ENCODE measurements at regions not wholly inside any gene's neighbourhood (a gene's known extent, or its start where the extent isn't known, plus 50 kb on each side); places are given as distances from the start of the nearest gene placed in this dataset.

GRCh38 chr2:40507432-40507831, 55.5 kb upstream of the SLC8A1 start:
- DNase-seq, result no peak

- no peak for DNase-seq
Measured at GRCh38 chr2:40510304-40510703, 58.4 kb upstream of the SLC8A1 start.

GRCh38 chr2:40511661-40512213, 59.8 kb upstream of the SLC8A1 start:
- DNase-seq, result no peak

DNA sequence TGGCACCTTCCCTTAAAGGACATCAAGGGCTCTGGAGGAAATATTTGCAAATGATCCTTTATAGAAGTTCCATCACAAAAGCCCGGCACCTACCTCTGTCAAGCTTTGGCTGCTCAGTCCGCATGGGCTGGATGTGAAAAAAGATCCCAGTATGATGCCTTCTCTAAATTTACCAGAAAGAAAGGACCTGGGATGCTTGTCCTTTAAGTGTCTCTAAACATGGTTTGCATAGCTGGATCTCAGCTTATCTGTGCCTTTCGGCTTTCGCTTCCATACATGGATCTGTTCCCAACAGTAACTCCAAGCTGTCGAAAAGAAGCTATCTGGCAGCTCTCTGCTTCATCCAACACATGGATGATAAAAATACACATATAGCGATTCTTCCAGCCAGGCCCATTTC, 60.4 kb upstream of the SLC8A1 start:
- no peak for DNase-seq

- DNase-seq, result no peak
Measured at GRCh38 chr2:40513201-40513600, 61.3 kb upstream of the SLC8A1 start.

DNA sequence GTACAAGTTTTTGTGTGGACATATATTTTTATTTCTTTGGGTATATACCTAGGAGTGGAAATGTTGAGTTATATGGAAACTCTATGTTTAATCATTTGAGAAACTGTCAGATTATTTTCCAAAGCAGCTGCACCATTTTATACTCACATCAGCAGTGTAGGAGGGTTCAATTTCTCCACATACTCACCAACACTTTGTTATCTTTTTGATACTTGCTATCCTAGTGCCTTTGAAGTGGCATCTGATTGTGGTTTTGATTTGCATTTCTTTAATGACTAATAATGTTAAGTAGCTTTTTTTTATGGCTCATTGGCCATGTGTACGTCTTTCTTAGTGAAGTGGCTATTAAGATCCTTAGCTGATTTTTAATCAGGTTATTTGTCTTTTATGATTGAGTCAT, 64.7 kb upstream of the SLC8A1 start:
- DNase-seq, result no peak

DNA sequence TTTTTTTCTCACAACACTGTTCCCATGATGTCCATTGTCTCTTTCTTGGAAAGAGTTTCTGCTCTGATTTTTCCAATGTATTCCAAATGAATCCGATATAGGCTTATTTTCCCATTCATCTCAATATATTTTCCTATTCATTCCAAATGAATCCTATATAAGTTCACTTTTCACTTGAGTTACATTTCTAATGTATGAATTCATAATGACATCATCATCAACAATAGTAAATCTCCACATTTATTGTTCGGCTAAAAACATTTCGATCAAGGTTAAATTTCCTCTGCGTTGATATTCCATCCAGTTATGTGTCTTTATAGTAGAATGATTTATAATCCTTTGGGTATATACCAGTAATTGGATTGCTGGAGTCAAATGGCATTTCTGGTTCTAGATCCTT, 76.7 kb upstream of the SLC8A1 start:
- DNase-seq, result no peak

- DNase-seq, result no peak
Measured at GRCh38 chr2:40531359-40531758, 79.5 kb upstream of the SLC8A1 start.

DNA sequence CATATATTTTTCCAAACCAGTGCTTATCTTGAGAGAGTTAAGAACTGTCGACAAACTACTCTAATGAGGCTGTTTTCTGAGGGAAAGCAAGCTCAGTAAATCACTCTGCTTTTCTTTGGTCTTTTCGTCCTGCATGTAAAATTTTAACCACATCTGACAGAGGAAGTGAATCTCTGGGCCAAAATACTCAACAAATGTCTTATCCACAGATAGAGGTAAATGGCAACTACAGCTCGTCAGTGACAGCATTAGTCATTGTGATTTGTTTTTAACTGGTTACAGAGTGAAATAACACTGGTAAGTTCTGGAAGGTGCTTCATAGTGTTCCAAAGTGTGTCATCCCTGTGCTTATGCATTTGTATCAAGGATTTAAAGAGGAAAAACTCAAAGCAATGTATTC, 82.6 kb upstream of the SLC8A1 start:
- no peak for DNase-seq

GRCh38 chr2:40535972-40536371, 84.1 kb upstream of the SLC8A1 start:
- DNase-seq, result no peak

DNA sequence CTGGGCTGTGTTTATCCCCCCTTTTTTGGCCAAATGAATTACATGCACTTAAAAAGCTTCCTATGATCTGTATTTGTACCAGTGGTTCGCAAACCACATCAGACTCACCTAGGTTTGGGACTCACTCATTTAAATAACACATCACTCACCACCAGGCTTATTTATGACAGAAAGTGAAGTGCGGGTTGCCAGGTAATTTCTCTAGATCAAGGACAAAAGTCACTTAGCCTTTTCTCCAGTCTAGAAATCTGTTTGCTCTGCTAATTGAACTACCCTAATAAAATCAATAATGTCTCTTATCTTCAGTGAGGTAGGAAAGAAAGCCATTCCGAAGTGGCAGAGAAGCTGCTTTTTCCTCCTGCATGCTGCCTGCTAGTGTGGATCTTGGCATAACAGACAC, 88.1 kb upstream of the SLC8A1 start:
- no peak for DNase-seq

DNA sequence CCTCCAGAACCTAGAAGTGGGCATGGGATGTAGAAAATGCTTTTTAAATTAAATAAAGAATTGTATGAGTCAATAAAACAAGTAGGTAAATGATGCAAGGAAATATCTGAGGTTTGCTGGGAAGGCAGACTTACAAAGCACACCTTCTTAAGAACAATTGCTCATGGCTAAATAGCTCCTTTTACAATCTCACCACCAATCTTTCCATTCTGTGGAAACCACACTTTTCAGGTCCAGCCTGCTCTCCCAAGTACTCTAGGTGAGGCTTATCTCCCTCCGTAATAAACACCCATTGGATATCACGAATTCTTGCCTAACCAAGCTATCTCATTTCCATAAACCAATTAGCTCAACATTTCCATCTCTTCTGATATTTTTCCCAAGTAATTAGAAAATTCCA, 91.5 kb upstream of the SLC8A1 start:
- no peak for DNase-seq

GRCh38 chr2:40544072-40544471, 92.2 kb upstream of the SLC8A1 start:
- no peak for DNase-seq

GRCh38 chr2:40545645-40546044, 93.8 kb upstream of the SLC8A1 start:
- DNase-seq, result no peak

DNA sequence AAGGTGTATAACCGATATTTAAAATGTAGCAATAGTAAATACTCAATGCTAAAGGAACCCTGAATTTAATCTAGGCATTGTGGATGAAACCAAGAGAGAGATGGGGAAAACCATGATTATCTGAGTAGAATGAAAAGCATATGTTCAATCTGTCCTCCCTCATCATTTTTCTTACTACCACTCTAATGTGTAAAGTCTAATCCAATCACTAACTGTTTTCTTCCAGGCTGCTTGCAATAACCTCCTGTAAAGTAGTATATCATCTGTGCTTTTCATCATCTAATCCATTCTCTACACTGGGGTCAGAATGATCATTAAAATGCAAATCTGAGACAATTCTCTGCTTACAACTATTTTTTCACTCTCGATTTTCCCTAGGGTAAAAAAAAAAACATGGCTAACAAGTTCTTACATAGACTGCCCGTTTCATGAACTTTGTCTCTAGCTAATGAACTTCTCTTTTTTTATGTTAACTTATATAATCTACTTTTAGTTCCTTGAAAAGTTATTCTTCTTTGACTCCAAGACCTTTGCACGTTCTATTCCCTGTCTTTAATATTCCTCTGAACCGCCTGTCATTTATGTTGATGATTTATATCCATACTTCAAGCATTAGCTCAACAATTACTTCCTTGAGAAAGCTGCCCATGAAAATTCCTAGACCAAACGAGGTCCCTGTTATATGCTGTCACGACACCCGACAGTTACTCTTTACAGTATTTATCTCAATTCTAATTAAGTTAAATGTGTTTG, 94.7 kb upstream of the SLC8A1 start:
- DNase-seq, result no peak

DNA sequence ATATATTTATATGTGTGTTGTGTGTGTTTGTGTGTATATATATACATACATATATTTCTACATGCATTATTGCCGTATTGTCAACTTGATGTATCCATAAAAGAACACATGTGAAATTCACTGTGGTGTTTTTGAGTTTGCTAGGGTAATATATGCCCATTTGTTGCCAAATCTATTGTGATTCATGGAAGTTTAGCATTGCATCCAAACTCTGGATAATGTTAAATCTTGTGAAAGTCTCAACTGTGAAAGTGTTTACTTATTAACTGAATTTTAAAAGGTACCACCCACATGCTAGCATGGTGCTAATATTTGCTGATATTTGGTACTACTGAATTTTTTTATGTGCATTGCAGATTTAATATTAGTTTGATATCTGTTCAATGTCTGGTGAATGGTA, 96.6 kb upstream of the SLC8A1 start:
- no peak for DNase-seq

GRCh38 chr2:40550085-40550484, 98.2 kb upstream of the SLC8A1 start:
- no peak for DNase-seq

- no peak for DNase-seq
Measured at GRCh38 chr2:40551081-40551480, 99.2 kb upstream of the SLC8A1 start.

- DNase-seq, result no peak
Measured at GRCh38 chr2:40554665-40555294, 102.9 kb upstream of the SLC8A1 start.

DNA sequence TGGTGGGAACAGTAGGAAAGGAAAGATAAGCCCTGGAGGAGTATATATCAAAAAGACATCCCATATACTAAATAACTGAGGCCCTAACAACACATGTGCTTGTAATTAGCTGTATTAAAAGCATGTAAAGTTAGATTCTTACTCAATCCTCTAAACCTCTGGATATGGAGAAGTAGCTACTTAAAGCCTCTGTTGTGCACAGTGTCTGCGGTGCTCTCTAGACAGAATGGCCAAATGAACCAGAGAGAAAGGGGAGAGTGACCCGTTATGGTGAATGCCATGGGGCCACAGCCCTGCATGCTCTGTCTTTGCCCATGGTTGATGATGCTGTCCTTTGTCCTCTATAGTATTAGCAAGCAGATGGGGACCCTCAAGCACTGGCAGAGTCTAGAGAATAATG, 104.4 kb upstream of the SLC8A1 start:
- DNase-seq, result no peak

- DNase-seq, result no peak
Measured at GRCh38 chr2:40556739-40557138, 104.8 kb upstream of the SLC8A1 start.

DNA sequence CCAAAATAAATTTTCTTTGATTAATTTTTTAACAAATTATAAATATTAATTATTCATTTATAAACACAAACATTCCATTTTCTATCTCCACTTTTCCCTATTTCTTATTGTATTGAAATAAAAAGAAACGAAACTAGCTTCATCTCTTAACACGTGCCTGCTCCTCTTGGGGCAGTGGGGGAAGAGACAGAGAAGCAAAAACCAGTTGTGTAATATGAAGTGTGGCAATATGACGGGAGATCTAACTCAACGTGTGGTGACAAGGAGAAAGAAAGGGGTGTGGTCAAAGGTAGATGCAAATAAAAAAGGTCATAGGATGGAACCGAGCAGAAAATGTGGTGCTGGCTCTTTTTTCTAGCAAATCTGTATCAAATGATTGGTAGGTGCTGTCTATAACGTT, 106.9 kb upstream of the SLC8A1 start:
- no peak for DNase-seq

- DNase-seq, result no peak
Measured at GRCh38 chr2:40559175-40559574, 107.3 kb upstream of the SLC8A1 start.

DNA sequence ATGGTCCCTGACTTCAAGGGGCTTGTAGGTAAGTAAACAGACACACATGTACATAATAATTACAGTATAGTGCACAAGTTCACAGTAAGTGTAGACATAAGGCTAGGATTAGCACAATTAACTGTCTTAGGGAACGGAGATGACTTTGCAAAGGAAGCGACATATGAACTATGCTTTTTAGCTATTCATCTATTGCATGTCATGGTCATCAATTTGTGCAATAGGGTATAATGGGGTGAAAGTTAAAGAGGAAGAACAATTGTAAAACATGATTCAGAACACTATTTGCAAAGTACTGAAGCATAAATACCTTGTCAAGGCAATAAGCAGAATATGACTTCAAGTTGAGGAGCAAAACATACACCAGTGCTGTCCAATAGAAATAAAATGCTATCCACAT, 112.3 kb upstream of the SLC8A1 start:
- no peak for DNase-seq

- no peak for DNase-seq
Measured at GRCh38 chr2:40579247-40579646, 127.4 kb upstream of the SLC8A1 start.
